C4-2B (cell line): ENCODE measurements at regions not wholly inside any gene's neighbourhood (a gene's known extent, or its start where the extent isn't known, plus 50 kb on each side); places are given as distances from the start of the nearest gene placed in this dataset.

Experiments
- H3K27ac ChIP-seq: fragments of 450-650 bp; 2 replicates; pipeline ENCODE4 v1.5.1; 2017
- ZFX ChIP-seq: fragments of 450-650 bp; IDR thresholded peaks from 2 replicates; pipeline ENCODE4 v1.6.1; 2017
- TF ChIP-seq, protein P1 (sequence below): fragments of 450-650 bp; conservative IDR thresholded peaks from 2 replicates; pipeline ENCODE4 v1.5.1; 2017; ENCODE audit warnings: mild to moderate bottlenecking

DNA sequence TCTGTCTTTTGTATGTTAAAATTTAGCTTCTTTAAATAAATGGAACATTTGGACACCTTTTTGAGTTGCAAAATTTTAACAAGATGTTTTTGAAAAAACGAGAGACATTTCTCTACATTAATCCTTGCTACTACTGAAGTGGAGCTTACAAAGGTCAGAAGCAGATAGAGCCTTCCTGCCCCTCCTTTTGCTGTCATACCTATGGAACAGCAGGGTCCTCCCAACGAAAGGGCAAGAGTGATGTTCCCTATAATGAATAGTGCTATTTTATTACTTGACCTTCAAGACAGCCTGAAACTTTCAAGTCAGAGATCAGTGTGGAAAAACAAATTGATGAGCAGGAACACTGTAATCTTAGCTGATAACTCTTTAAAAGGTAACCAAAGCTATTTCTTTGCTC lies 1538.9 kb downstream of the PLA2G4A start:
- no peak overlapping the region for H3K27ac ChIP-seq
- no peak for TF ChIP-seq ZFX

DNA sequence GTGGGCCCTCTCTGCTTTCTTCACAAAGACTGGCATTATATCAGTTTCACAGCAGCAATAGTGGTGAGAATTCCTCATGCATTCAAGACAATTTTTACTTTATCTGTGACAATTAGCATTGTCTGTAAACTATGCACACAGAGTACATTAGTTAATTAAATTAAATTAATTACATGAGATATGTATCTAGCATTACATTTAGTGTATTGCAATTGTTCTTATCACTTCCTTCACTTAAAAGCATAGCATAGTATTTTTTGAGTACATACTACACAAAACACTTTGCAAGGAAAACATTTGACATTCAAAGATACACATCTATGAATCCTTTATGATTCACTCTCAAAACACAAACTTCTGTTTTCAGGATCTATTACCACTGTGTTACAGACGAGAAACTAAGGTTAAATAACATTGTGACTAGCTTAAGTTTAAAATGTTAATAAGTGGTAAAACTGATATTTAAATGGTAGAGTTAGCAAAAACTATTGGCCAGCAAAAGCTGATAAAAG lies 1542.6 kb downstream of the PLA2G4A start:
- no peak overlapping the region for H3K27ac ChIP-seq
- TF ChIP-seq ZFX, result no peak
- TF ChIP-seq, protein P1, sequence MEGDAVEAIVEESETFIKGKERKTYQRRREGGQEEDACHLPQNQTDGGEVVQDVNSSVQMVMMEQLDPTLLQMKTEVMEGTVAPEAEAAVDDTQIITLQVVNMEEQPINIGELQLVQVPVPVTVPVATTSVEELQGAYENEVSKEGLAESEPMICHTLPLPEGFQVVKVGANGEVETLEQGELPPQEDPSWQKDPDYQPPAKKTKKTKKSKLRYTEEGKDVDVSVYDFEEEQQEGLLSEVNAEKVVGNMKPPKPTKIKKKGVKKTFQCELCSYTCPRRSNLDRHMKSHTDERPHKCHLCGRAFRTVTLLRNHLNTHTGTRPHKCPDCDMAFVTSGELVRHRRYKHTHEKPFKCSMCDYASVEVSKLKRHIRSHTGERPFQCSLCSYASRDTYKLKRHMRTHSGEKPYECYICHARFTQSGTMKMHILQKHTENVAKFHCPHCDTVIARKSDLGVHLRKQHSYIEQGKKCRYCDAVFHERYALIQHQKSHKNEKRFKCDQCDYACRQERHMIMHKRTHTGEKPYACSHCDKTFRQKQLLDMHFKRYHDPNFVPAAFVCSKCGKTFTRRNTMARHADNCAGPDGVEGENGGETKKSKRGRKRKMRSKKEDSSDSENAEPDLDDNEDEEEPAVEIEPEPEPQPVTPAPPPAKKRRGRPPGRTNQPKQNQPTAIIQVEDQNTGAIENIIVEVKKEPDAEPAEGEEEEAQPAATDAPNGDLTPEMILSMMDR, result no peak

DNA sequence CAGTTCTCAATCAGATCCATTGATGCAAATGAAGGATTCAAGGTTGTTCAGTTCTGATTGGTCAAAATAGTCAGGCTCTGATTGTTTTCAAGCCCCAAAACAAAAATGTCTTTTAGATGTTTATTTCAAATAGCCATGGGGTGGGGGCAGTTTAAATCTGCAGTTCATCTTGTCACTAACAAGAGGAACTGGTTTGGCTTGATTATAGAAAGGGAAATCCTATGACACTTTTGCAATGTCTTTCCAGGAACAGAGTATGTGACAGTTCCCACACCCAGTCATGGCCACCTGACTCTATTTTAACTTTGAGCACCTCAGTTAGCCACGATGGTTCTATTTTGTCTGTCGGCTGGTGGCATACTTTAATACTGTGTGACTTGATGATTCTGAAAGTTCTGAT lies 1544.1 kb downstream of the PLA2G4A start:
- H3K27ac ChIP-seq, result no peak overlapping the region
- no peak for TF ChIP-seq ZFX
- TF ChIP-seq, protein P1, result no peak

DNA sequence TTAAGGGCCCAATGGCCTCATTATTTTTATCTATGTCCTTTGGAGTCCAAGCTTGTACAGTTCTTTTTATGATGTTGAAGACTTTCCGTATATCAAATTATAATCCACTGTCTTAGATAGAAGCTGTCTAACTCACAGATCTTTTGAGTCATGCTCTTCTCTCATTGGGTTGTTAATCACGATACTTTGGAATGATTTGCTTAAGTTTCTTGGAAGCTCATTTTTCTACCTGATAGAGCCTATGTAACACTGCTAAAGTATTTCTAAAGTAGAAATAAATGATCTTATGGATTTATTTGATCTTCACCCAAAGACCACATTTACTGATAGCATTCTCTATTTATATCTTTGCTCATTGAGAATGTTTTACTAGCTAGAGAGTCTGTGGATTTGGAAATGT lies 1554.1 kb downstream of the PLA2G4A start:
- no peak overlapping the region for H3K27ac ChIP-seq
- TF ChIP-seq ZFX, result no peak
- TF ChIP-seq, protein P1, result no peak

DNA sequence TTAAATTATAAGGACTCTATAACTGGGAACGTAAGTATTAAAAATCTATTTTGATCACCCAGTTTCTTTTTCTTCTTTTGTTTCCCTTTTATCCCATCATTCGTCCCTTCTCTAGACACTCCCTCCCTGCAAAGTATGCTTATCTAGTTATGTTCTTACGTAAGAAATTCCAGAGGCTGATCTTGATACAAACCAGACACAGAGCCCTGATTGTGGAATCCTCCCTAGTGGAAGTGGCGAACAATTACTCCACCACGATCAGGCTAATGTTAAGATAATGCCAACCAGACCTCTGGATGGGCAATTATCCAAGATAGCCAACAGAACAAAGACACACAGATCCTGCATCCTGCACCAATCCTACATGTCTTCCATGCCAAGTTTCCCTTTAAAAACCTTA lies 1557.4 kb downstream of the PLA2G4A start:
- no peak overlapping the region for H3K27ac ChIP-seq
- TF ChIP-seq, protein P1, result no peak
- no peak for TF ChIP-seq ZFX

DNA sequence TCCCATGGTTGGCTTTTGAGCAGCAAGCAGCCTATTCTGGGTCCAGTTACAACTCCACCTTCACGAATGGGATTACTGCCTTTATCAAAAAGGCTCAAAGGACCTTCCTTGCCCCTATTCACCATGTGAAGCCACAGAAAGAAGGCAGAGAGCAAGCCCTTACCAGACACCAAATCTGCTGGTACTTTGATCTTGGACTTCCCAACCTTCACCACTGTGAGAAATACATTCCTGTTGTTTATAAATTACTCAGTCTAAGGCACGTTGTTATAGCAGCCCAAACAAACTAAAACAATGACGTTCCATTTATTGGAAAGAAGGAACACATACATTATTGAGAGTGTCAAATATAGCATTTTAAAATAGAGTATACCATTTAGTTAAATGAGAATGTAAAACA lies 1557.9 kb downstream of the PLA2G4A start:
- no peak overlapping the region for H3K27ac ChIP-seq
- TF ChIP-seq, protein P1, result no peak
- TF ChIP-seq ZFX, result no peak

DNA sequence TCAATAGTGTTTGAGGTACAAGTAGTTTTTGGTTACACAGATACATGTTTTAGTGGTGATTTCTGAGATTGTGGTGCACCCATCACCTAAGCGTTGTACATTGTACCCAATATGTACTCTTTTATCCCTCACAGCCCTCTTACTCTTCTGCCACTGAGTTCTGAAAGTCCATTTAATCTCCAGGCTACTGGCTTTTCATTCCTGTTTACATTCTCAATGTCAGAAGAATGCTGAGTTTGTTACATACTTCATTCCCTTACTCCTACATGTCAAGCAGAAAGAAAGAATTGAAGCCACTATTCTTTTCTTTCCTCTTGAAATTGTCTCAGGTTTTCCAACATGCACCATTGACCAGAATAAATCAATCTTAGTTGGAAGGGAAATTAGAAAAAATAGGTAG lies 1565.9 kb downstream of the PLA2G4A start:
- TF ChIP-seq ZFX, result no peak
- TF ChIP-seq, protein P1, result no peak
- no peak overlapping the region for H3K27ac ChIP-seq

DNA sequence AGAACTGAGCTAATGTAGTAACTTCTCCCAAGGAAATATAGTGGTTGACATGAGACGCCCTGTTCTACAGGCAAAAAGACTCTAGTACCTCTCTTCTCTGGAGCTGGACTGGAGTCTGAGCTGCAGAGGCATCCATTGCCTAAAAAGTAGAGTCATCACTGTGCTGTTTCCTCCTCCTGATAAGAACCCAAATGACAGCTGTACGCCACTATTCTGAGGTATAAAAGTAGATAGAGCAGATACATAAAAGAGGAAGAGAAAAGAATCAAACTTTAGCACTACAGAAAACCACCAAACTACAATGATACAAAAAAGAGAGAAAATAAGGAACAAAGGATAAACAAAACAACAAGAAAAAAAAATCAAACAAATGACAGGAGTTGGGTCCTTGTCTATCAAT lies 1568.8 kb downstream of the PLA2G4A start:
- no peak for TF ChIP-seq ZFX
- TF ChIP-seq, protein P1, result no peak
- no peak overlapping the region for H3K27ac ChIP-seq
